ENCODE measurements at regions not wholly inside any gene's neighbourhood (a gene's known extent, or its start where the extent isn't known, plus 50 kb on each side); places are given as distances from the start of the nearest gene placed in this dataset.
A peak's percentile ranks its signal among the peaks of the same experiment; 100 is the strongest.

GRCh38 chr14:71203306-71203705, 296.0 kb downstream of the PCNX1 start:
- peak; percentile 50 for DNase-seq

DNA sequence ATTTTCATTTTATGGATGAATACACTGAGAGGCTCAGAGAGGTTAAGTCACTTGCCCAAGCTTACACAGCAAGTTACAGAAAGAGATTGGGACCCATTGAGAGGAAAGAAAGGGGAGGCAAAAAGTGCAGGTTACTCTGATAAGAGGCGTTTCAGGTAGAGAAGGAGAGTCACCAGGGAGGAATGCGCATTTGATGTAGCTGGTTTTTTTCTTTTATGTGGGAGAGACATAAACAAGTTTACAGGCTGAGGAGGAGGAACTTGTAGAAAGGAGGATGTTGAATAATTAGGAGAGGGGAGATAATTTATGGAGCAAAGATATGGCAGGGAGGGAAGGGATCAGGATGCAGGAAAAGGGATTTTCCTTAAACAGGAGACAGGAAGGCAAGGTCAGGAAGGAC, 297.0 kb downstream of the PCNX1 start:
- DNase-seq = no peak

DNA sequence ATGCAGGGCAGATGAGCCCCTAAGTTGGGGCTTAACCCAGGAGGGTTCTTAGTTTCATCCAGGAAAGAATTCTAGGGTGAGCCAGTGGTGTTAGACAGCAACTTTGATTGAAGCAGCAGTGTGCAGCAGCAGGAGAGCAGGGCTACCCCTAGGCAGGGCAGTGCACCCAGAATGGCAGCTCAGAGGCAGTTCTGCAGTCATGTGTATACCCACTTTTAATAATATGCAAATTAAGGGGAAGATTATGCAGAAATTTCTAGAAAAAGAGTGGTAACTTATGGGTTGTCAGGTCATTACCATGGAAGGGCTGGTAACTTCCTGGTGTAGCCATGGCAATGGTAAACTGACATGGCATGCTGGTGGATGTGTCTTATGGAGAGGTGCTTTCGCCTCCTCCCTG, 297.5 kb downstream of the PCNX1 start:
- no peak for DNase-seq

GRCh38 chr14:71206123-71206522, 298.9 kb downstream of the PCNX1 start:
- no peak for DNase-seq

GRCh38 chr14:71206766-71207371, 299.6 kb downstream of the PCNX1 start:
- peak; percentile 48 for DNase-seq

GRCh38 chr14:71208702-71209357, 301.6 kb downstream of the PCNX1 start:
- DNase-seq = no peak

GRCh38 chr14:71209888-71210287, 302.6 kb downstream of the PCNX1 start:
- no peak for DNase-seq

DNA sequence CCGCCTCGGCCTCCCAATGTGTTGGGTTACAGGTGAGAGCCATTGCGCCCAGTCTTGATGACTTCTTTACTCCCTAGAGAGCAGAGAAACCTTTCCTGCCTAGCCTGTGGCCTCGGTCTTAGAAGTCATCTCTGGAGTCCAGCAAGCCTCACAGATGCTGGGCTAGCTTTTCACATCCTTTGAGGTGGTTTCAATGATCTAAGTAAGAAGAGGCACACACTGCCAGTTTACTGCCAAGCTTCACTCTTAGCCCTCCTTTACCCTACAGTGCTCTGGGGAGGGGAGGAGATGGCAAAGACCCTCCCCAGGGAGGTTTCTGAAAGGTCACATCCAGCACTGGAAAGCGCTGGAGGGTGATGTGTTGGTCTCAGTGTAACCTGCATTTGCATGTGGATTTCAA, 304.8 kb downstream of the PCNX1 start:
- DNase-seq = no peak

GRCh38 chr14:71212683-71213107, 305.4 kb downstream of the PCNX1 start:
- no peak for DNase-seq

DNA sequence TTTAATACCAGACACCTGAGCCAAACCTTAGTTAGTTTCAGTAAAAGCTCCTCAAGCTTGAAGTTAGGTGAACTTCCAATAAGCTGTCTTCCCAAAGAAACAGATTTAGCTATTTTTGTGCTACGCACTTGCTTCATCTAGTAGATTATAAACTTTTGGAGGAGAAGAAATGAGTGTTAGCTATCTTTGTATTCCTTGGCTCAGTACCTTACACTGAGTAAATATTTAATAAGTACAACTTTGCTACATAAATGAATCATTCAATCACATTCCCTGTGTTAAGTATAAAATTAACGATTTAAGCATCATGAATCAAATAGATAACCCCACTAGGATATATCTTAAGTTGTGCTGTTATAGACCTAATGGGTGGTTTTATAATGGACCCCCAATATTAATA, 307.0 kb downstream of the PCNX1 start:
- peak; percentile 49 for DNase-seq

DNA sequence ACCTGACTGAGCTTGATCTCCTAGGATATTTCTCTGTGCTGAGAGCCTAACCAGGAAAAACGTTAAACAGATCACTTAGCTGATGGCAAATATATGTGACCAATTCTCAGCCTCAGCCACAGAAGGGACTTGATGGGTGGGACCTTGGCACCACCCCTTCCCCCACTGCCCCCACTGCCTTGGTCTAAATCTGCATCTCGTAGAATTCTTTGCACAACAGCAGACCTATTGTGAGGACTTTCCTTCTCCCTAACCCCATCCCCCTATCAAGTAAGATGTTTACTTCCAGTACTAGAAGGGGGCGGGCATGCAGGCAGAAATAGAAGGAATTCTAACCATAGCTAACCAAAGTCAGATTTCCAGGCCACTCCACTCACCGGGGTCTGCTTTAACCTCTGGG, 313.2 kb downstream of the PCNX1 start:
- no peak for DNase-seq

DNA sequence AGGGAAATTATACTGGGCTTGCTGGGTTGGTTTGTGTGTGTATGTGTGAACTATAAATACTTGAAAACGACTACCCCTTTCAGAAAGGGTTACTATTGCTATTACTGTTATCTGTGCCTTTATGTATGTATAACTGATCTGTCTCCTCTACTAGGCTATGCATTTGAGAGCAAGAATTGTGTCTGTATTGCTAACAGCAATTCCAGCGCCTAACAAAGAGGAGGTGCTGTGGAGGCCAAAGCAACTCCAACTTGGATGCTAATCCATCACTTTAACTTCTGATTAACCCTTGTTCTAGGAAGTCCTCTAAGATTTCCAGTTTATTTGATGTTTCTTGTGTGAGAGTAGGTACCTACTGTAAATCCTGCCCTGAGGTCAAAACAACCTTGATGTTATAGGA, 313.9 kb downstream of the PCNX1 start:
- no peak for DNase-seq

DNA sequence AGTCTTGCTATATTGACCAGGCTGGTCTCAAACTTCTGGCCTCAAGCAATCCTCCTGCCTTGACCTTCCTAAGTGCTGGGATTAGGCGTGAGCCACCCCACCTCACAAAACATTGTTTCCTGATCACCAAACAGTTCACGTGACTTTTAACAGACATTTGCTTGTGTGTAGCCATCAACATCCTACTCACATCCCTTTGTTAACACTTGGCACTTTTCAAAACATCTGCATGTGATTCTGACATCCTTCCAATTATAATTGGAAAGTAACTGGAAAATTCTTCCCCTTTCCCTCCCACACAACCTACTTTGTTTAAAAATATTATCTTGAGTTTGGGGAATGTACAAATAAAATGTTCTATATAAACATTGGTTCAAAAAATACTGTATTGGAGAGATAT, 317.9 kb downstream of the PCNX1 start:
- no peak for DNase-seq

GRCh38 chr14:71228711-71229110, 321.5 kb downstream of the PCNX1 start:
- no peak for DNase-seq

- no peak for DNase-seq
Measured at GRCh38 chr14:71229875-71230274, 322.6 kb downstream of the PCNX1 start.

DNA sequence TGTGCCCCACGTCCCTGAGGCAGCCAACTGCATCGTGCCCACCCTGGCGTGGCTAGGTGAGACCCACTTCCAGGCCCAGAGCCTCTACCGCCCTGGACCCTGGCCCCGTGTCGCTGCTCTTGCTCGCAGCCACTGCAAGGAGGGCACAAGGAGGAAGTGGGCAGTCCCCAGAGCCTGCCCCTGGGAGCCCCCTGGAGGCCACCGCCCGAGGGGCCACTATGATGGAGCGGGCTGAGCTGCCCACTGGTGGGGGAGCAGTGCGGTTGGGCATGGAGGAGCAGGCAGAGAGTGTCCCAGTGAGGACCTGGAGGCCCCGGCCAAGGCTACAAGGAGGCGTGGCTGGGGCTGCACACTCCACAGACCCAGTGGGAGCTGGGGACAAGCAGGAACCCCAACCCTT, 323.6 kb downstream of the PCNX1 start:
- DNase-seq = no peak

DNA sequence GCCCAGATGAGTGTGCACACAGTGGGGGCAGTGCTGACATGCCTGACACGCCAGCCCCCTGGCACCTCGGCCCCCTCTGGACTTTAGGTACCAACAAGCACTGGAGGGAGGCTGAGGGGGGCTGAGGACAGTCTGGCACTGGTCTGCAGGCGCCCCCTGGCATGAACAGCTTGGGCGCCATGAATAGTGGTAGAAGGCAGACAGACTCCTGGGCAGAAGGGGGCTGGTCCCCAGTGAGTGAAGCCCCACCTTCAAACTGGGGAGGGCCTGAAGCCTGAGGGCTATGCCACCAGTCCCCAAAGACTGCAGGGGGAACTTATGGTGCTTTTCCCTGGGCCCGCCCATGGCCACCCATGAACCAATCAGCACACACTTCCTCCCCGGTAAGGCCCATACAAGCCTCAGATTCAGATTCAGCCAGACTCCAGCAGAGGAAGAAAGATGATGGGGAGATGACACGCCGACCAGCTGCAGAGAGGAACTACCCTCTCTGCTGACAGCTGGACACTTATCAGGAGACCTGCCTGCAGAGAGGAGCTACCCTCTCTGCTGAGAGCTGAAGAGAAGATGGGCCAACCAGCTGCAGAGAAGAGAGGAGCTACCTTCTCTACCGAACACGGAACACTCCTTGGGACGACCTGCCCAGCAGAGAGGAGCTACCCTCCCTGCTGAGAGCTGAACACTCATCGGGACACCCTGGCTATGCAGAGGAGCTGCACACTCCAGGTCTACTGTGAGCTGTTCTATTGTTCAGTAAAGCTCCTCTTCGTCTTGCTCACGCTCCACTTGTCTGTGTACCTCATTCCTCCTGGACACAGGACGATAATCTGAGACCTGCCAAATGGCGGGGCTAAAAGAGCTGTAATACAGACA, 324.5 kb downstream of the PCNX1 start:
- no peak for DNase-seq

- DNase-seq = no peak
Measured at GRCh38 chr14:71232506-71232905, 325.2 kb downstream of the PCNX1 start.

- DNase-seq = no peak
Measured at GRCh38 chr14:71235875-71236274, 328.6 kb downstream of the PCNX1 start.

DNA sequence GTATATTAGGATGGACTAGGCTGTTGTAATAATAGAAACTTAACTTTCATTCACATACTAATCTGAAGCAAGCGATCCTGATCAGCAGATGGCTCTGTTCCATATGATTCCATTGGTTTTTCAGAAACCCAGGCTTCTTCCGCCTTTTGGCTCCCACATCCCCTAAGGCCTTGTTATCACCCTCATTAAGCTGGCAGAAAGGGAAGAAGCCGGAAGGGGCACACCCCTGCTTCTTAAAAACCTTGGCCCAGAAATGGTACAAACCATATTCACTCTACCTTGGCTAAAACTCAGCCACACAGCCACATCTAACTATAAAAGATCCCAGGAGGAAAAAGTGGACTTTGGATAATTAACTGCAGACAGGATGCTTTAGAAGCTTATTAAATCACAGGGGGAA, 329.2 kb downstream of the PCNX1 start:
- no peak for DNase-seq

- DNase-seq = no peak
Measured at GRCh38 chr14:71237556-71237955, 330.3 kb downstream of the PCNX1 start.

GRCh38 chr14:71238835-71239234, 331.6 kb downstream of the PCNX1 start:
- DNase-seq = no peak

- no peak for DNase-seq
Measured at GRCh38 chr14:71240171-71240570, 332.9 kb downstream of the PCNX1 start.

DNA sequence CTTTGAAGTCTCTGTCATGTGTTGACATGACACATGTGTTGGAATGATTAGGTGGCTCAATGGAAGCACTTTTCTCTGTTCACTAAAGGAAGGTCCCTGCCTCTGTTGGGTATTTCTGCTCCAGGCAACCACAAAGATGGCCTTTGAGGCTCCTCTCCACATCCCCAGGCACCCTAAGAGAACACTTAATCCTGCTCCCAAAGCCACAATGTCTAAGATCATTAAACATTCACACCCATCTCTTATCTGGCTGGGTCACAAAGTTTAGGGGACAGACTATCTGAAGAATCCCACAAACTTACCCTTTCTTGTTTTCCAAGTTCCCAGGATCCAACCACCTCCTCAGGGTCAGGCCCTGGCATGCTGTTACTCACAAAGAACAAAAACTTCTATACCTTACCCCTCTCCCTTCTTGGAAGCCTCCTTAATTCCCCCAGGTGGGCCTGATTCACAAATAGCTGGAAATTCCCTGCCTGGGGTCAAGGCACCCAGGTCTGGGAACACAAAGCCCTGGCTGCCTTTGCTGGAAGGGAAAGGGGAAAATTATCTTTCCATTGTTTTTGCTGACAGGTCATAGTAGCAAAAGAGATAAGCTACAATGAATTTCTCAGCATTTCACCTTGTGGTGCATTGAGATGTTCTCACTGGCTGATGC, 333.7 kb downstream of the PCNX1 start:
- DNase-seq = no peak

Data from kidney glomerular epithelial cell (primary cell).